Mammary epithelial cell (primary cell): ENCODE measurements at regions not wholly inside any gene's neighbourhood (a gene's known extent, or its start where the extent isn't known, plus 50 kb on each side); places are given as distances from the start of the nearest gene placed in this dataset.

Experiments used
- EZH2 ChIP-seq: IDR thresholded peaks from 2 replicates; pipeline ENCODE4 v1.6.1; 2012; ENCODE audit warnings: low read length, inconsistent platforms, borderline replicate concordance
- TF ChIP-seq, protein P1 (sequence below), 2 donors: IDR thresholded peaks in 1 of 2; conservative IDR thresholded peaks in 1 of 2; 2 replicates each; pipeline ENCODE4 v1.5.1; 2011 to 2012; ENCODE audit warnings: inconsistent platforms in 2 of 2, low read length in 2 of 2, mild to moderate bottlenecking in 2 of 2, control low read depth in 1 of 2, low read depth in 1 of 2; ENCODE audit not compliant: insufficient read depth in 1 of 2; ENCODE audit errors: extremely low read depth in 1 of 2

- TF ChIP-seq, protein P1, sequence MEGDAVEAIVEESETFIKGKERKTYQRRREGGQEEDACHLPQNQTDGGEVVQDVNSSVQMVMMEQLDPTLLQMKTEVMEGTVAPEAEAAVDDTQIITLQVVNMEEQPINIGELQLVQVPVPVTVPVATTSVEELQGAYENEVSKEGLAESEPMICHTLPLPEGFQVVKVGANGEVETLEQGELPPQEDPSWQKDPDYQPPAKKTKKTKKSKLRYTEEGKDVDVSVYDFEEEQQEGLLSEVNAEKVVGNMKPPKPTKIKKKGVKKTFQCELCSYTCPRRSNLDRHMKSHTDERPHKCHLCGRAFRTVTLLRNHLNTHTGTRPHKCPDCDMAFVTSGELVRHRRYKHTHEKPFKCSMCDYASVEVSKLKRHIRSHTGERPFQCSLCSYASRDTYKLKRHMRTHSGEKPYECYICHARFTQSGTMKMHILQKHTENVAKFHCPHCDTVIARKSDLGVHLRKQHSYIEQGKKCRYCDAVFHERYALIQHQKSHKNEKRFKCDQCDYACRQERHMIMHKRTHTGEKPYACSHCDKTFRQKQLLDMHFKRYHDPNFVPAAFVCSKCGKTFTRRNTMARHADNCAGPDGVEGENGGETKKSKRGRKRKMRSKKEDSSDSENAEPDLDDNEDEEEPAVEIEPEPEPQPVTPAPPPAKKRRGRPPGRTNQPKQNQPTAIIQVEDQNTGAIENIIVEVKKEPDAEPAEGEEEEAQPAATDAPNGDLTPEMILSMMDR (conservative IDR thresholded peaks at IDR 0.05 in 1 of 2, IDR thresholded peaks at IDR 0.05 in 1 of 2; ENCODE audit: extremely low read depth in 1 of 2, insufficient read depth in 1 of 2, low read depth in 1 of 2, low read length in 2 of 2) = no peak
- TF ChIP-seq EZH2 = no peak
These were observed 335.6 kb upstream of the ID2 start for GRCh38 chr2:8346208-8346607.
